CD4-positive, CD25-positive, alpha-beta regulatory T cell (primary cell): ENCODE measurements at regions not wholly inside any gene's neighbourhood (a gene's known extent, or its start where the extent isn't known, plus 50 kb on each side); places are given as distances from the start of the nearest gene placed in this dataset.

Experiments
- ATAC-seq, 2 donors: fragments of 150-1000 bp; cut with Tn5 transposase; one replicate each; pipeline ENCODE4 v1.10.0; 2021; ENCODE audit warnings: low read depth in 2 of 2, moderate number of reproducible peaks in 2 of 2, moderate library complexity in 1 of 2
- DNase-seq, 3 donors: peaks; one replicate each; pipeline versions ENCODE4 v3.0.0 to v3.0.0-alpha.2; 2012 to 2022; ENCODE audit warnings: mixed read lengths in 1 of 3
- H3K27ac ChIP-seq: one replicate; pipeline ENCODE4 v1.7.0; 2013; ENCODE audit warnings: mild to moderate bottlenecking, low read length; ENCODE audit not compliant: insufficient read depth, poor library complexity, severe bottlenecking
- H3K27me3 ChIP-seq: one replicate; pipeline ENCODE4 v1.7.0; 2013; ENCODE audit warnings: low read length; ENCODE audit not compliant: control insufficient read depth, insufficient read depth
- H3K36me3 ChIP-seq: one replicate; pipeline ENCODE4 v1.7.0; 2013; ENCODE audit warnings: mild to moderate bottlenecking, low read length, moderate library complexity; ENCODE audit not compliant: control insufficient read depth, insufficient read depth
- H3K4me1 ChIP-seq: 2 replicates; pipeline ENCODE4 v1.7.0; 2013; ENCODE audit warnings: mild to moderate bottlenecking, low read length; ENCODE audit not compliant: insufficient read depth, control insufficient read depth, poor library complexity, severe bottlenecking
- H3K4me3 ChIP-seq: one replicate; pipeline ENCODE4 v1.7.0; 2013; ENCODE audit warnings: low read depth, mild to moderate bottlenecking, low read length, moderate library complexity
- H3K9me3 ChIP-seq, 2 experiments: 1 replicate in 1 of 2; 2 replicates in 1 of 2; pipeline ENCODE4 v1.7.0; 2013; ENCODE audit warnings: low read length in 2 of 2, mild to moderate bottlenecking in 1 of 2, moderate library complexity in 1 of 2; ENCODE audit not compliant: control insufficient read depth in 2 of 2
- H3K27ac Mint-ChIP-seq, 3 donors: one replicate each; pipeline ENCODE4 v1.8.0; 2020 to 2022; ENCODE audit warnings: mild to moderate bottlenecking in 3 of 3, mixed read lengths in 3 of 3, moderate library complexity in 2 of 3
- H3K27me3 Mint-ChIP-seq: one replicate; pipeline ENCODE4 v1.8.0; 2022; ENCODE audit warnings: mild to moderate bottlenecking, mixed read lengths
- H3K36me3 Mint-ChIP-seq: one replicate; pipeline ENCODE4 v1.8.0; 2020; ENCODE audit warnings: mixed read lengths
- H3K4me1 Mint-ChIP-seq, 4 donors: one replicate each; pipeline ENCODE4 v1.8.0; 2020 to 2022; ENCODE audit warnings: mixed read lengths in 4 of 4, mild to moderate bottlenecking in 1 of 4
- H3K4me3 Mint-ChIP-seq, 4 donors: one replicate each; pipeline ENCODE4 v1.8.0; 2020 to 2022; ENCODE audit warnings: mild to moderate bottlenecking in 4 of 4, mixed read lengths in 4 of 4, moderate library complexity in 3 of 4
- H3K9me3 Mint-ChIP-seq, 7 donors: one replicate each; pipeline ENCODE4 v1.8.0; 2020 to 2022; ENCODE audit warnings: mixed read lengths in 7 of 7, mild to moderate bottlenecking in 3 of 7, moderate library complexity in 2 of 7

DNA sequence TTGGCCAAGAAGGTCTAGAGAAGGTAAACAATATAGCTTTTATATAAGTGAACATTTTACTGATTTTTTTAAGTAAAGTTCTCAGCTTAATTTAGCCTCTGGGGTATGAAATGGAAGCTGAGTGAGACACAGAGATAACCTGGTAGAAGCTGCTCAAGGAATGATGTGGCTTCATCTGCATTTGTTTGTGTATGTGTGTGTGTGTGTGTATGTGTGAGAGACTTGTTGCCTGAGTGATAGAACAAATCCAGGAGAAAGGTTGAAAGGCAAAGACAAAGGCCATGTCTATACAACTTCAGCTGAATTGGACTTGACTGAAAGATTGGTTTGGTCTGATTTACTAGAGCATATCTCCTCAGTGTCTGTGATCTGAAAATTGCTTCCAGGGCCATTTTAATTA lies 63.6 kb downstream of the PCDH7 start:
- no peaks in the 10 kb centered on the region for H3K9me3 ChIP-seq
- no peak for ATAC-seq
- no peaks in the 10 kb centered on the region for H3K27me3 Mint-ChIP-seq

DNA sequence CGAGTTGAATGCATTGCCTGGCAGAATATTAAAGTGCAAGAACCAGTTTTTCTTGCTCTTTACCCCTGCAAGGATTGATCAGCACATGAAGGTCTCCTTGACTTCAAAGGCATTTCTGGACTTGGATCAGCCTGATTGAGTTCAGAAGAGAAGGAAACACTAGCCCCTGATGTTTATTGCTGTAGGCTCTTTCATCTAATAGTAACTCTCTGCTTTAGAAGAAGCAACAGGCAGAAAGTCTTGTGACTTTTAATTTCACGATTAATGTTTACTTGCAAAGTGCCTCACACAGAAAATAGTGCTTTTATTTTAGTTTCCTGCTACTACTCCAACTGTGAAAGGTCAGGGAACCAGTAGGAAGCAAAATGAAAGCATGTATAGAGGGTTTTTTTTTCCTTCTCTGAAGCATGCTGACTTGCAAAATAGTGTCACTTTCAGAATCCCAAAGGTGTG lies 69.1 kb downstream of the PCDH7 start:
- Mint-ChIP-seq H3K27me3 (no peaks in the 10 kb centered on the region), H3K4me1 (no peaks in the 10 kb centered on the region), H3K9me3 (peaks cover 0 to 13% (median 3%) of the 10 kb centered on the region in 7 donors), H3K27ac (no peak overlapping the region), H3K36me3 (no peaks in the 10 kb centered on the region), H3K4me3 (no peak overlapping the region)
- Histone ChIP-seq H3K36me3 (no peaks in the 10 kb centered on the region), H3K27ac (no peak overlapping the region), H3K9me3 (peaks cover 0 to 2% of the 10 kb centered on the region in 2 experiments), H3K4me1 (no peaks in the 10 kb centered on the region), H3K4me3 (no peak overlapping the region), H3K27me3 (no peaks in the 10 kb centered on the region)
- ATAC-seq = no peak
- DNase-seq = no peak

More for the DNA sequence above, 63.6 kb downstream of the PCDH7 start:
- Histone ChIP-seq H3K27ac (no peak overlapping the region), H3K36me3 (no peaks in the 10 kb centered on the region), H3K4me1 (no peaks in the 10 kb centered on the region), H3K4me3 (no peak overlapping the region), H3K27me3 (no peaks in the 10 kb centered on the region)
- H3K27ac Mint-ChIP-seq = no peak overlapping the region
- H3K4me3 Mint-ChIP-seq = no peak overlapping the region
- DNase-seq = no peak
- no peaks in the 10 kb centered on the region for H3K4me1 Mint-ChIP-seq
- peaks cover 0 to 15% (median 5%) of the 10 kb centered on the region in 7 donors for H3K9me3 Mint-ChIP-seq
- H3K36me3 Mint-ChIP-seq = no peaks in the 10 kb centered on the region

DNA sequence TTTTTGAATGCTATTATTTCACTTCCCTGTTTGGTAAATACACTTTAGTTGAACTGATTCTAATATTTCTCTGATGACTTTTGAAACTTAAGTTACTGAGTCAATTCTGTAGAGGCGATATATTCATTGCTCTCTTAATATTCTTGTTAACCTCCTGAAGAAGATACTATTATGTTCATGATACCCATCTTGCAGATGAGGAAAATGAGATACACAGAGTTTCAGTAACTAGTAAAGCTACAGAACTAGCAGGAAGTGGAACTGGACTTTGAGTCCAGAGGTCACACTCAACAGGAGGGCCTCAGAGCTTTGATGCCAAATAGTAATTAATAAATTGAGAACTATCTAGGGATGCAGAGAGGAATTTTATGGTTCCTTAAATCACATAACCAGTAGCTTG lies 70.0 kb downstream of the PCDH7 start:
- H3K4me3 ChIP-seq = no peak overlapping the region
- Mint-ChIP-seq H3K36me3 (no peaks in the 10 kb centered on the region), H3K4me1 (no peaks in the 10 kb centered on the region), H3K27me3 (no peaks in the 10 kb centered on the region), H3K9me3 (peaks cover 0 to 13% (median 3%) of the 10 kb centered on the region in 7 donors), H3K4me3 (no peak overlapping the region), H3K27ac (no peak overlapping the region)
- DNase-seq (no peak), ATAC-seq (no peak)
- H3K9me3 ChIP-seq = peaks cover 0 to 2% of the 10 kb centered on the region in 2 experiments
- H3K36me3 ChIP-seq = no peaks in the 10 kb centered on the region
- H3K4me1 ChIP-seq = no peaks in the 10 kb centered on the region
- no peak overlapping the region for H3K27ac ChIP-seq
- H3K27me3 ChIP-seq = no peaks in the 10 kb centered on the region

DNA sequence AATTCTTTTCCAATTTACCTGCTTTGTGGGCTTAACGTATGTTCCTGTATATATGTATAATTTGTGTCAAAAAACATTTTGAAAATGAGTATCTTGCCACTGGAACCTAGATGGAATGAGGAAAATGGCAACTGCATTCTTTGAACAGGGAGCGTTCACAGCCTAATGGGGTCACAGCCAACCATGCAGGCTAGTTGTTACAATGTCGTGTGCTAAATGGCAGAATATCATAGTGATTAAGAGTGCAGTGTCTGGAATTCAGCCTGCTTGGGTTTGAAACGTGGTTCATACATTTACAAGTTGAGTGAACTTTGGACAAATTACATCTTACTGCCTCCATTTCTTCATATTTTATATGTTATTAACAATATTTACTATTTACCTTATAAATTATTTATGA lies 70.8 kb downstream of the PCDH7 start:
- H3K4me3 ChIP-seq = no peak overlapping the region
- DNase-seq (no peak), ATAC-seq (no peak)
- Mint-ChIP-seq H3K4me1 (no peaks in the 10 kb centered on the region), H3K9me3 (peaks cover under 1 to 13% (median 4%) of the 10 kb centered on the region in 7 donors), H3K36me3 (no peaks in the 10 kb centered on the region), H3K27ac (no peak overlapping the region), H3K27me3 (no peaks in the 10 kb centered on the region), H3K4me3 (no peak overlapping the region)
- H3K27me3 ChIP-seq = no peaks in the 10 kb centered on the region
- no peaks in the 10 kb centered on the region for H3K36me3 ChIP-seq
- H3K4me1 ChIP-seq = no peaks in the 10 kb centered on the region
- no peak overlapping the region for H3K27ac ChIP-seq
- H3K9me3 ChIP-seq = peaks cover 0 to 2% of the 10 kb centered on the region in 2 experiments

DNA sequence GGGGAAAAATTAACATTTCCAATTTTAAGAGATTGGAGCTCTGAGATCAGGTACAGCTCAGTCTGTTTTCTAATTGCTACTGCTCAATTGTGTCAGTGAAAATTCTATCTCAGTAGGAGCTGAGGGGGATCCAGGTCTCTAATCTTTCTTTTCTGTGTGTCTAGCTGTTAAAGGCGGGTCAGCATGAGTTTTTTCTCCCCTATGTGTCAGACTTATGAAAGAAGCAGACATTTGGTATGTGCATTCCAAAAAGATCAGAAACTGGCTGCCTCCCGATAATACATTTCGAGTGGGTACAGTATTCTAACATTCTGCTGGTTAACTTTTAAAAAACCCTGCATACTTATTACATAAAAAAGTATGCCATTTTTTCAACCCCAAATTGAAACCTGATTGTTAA lies 72.4 kb downstream of the PCDH7 start:
- H3K4me3 Mint-ChIP-seq = no peak overlapping the region
- H3K36me3 Mint-ChIP-seq = no peaks in the 10 kb centered on the region
- H3K27me3 Mint-ChIP-seq = no peaks in the 10 kb centered on the region
- no peak overlapping the region for H3K27ac Mint-ChIP-seq
- peaks cover 0 to 2% of the 10 kb centered on the region in 2 experiments for H3K9me3 ChIP-seq
- H3K4me1 ChIP-seq = no peaks in the 10 kb centered on the region
- no peaks in the 10 kb centered on the region for H3K27me3 ChIP-seq
- H3K4me3 ChIP-seq = no peak overlapping the region
- H3K4me1 Mint-ChIP-seq = no peaks in the 10 kb centered on the region
- no peaks in the 10 kb centered on the region for H3K36me3 ChIP-seq
- peaks cover 2 to 8% (median 3%) of the 10 kb centered on the region in 7 donors for H3K9me3 Mint-ChIP-seq
- DNase-seq = no peak
- ATAC-seq = no peak
- no peak overlapping the region for H3K27ac ChIP-seq

DNA sequence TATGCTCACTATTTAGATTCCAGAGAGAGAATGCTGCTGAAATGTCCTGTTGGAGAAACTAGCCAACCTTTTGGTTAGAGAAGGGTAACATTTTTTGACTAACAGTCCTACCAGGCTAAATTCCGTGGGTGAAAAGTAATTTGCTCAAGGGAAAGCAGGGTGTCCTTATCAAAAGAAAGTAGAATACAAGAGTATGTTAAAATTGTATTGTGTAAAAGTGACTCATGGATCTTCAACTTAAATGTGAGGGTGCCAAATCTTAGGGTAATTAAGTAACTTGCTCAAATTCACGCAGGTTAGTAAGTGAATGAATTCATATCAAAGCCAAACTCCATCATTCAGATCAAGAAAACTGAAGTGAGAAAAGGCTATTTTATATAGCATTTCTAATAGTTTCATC lies 81.7 kb downstream of the PCDH7 start:
- H3K27me3 Mint-ChIP-seq = no peaks in the 10 kb centered on the region
- H3K4me1 ChIP-seq = no peaks in the 10 kb centered on the region
- H3K9me3 ChIP-seq = peaks cover 2 to 5% of the 10 kb centered on the region in 2 experiments
- H3K4me1 Mint-ChIP-seq = no peaks in the 10 kb centered on the region
- no peak overlapping the region for H3K4me3 Mint-ChIP-seq
- no peak overlapping the region for H3K4me3 ChIP-seq
- H3K27ac Mint-ChIP-seq = no peak overlapping the region
- H3K27me3 ChIP-seq = no peaks in the 10 kb centered on the region
- ATAC-seq (no peak), DNase-seq (no peak)
- no peaks in the 10 kb centered on the region for H3K36me3 Mint-ChIP-seq
- no peak overlapping the region for H3K27ac ChIP-seq
- no peaks in the 10 kb centered on the region for H3K36me3 ChIP-seq
- peaks cover 2 to 21% (median 10%) of the 10 kb centered on the region in 7 donors for H3K9me3 Mint-ChIP-seq

DNA sequence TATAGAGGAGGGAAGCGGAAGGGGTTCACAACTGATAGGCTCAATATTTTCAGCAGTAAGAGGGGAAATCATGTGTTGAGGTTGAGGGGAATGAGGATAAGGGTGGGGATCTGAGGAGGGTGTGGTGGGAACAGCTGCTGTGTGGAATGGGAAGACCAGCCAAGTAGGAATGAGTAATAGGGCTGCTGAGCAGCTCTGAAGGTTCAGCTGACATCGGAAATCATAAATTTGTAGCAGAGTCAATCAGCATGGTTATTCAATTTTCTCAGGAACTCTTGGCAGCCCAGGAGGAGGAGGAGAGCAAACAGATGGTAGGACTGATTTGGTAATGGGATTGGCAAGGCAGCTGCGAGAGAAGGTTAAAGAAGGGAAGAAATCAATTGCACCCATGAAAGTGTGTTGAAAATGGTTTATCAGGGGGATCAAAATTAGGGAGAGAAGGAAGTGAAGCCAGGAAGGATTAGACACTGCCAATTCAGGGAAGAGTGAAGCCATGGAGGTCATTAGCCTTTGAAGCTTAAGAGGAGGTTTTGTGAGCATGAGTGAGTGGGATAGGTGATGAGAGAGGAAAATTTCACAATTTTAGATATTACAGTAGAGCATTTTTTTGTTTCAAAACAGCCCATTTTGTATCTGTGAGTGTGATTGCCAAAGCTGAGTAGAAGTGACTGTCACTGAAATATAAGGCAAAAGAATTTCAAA lies 82.6 kb downstream of the PCDH7 start:
- Mint-ChIP-seq H3K27ac (no peak overlapping the region), H3K27me3 (no peaks in the 10 kb centered on the region), H3K4me1 (no peaks in the 10 kb centered on the region), H3K36me3 (no peaks in the 10 kb centered on the region), H3K9me3 (peaks cover 2 to 24% (median 12%) of the 10 kb centered on the region in 7 donors), H3K4me3 (no peak overlapping the region)
- Histone ChIP-seq H3K9me3 (peaks cover 2 to 5% of the 10 kb centered on the region in 2 experiments), H3K4me3 (no peak overlapping the region), H3K36me3 (no peaks in the 10 kb centered on the region), H3K27me3 (no peaks in the 10 kb centered on the region), H3K4me1 (no peaks in the 10 kb centered on the region), H3K27ac (no peak overlapping the region)
- DNase-seq (no peak), ATAC-seq (no peak)

DNA sequence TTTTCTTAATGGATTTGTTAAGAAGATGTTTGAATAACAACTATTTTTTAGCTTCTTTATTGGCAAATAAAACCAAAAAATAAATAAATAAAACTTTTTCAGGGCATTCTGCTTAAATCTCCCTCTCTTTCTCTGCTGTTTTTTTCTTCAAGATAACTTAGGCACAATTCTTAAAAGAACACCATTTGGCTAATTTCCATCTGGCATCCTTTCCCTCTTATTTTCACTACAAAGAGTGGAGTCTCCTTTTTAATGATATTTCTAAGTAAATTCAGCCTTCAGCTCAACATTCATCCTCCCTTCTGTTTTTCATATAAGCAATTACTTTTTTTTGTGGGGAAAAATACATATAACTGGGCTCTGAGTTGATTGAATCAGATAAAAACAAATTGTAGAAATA lies 88.1 kb downstream of the PCDH7 start:
- no peaks in the 10 kb centered on the region for H3K27me3 Mint-ChIP-seq
- ATAC-seq (no peak), DNase-seq (no peak)
- no peaks in the 10 kb centered on the region for H3K4me1 ChIP-seq
- H3K27me3 ChIP-seq = no peaks in the 10 kb centered on the region
- no peak overlapping the region for H3K27ac ChIP-seq
- H3K36me3 ChIP-seq = no peaks in the 10 kb centered on the region
- no peak overlapping the region for H3K4me3 Mint-ChIP-seq
- H3K27ac Mint-ChIP-seq = no peak overlapping the region
- no peak overlapping the region for H3K4me3 ChIP-seq
- H3K36me3 Mint-ChIP-seq = no peaks in the 10 kb centered on the region
- no peaks in the 10 kb centered on the region for H3K4me1 Mint-ChIP-seq
- H3K9me3 Mint-ChIP-seq = peaks cover 0 to 22% (median 9%) of the 10 kb centered on the region in 7 donors
- peaks cover 0 to 5% of the 10 kb centered on the region in 2 experiments for H3K9me3 ChIP-seq
